LNCaP clone FGC (cell line): ENCODE measurements at regions not wholly inside any gene's neighbourhood (a gene's known extent, or its start where the extent isn't known, plus 50 kb on each side); places are given as distances from the start of the nearest gene placed in this dataset.

ENCODE experiments used
- DNase-seq: peaks from one replicate; pipeline ENCODE4 v3.0.0-alpha.2; 2011; ENCODE audit warnings: low read depth
- H3K4me3 ChIP-seq: 2 replicates; pipeline ENCODE4 v1.5.1; 2011; ENCODE audit warnings: mild to moderate bottlenecking, low read depth, low read length, control low read depth
- CTCF ChIP-seq: IDR thresholded peaks from 2 replicates; pipeline ENCODE4 v1.5.1; 2012; ENCODE audit warnings: mild to moderate bottlenecking; ENCODE audit not compliant: control insufficient read depth, insufficient read depth; ENCODE audit errors: extremely low read depth

- DNase-seq, result no peak
- H3K4me3 ChIP-seq, result no peak overlapping the region
- TF ChIP-seq CTCF, result no peak
Observed at GRCh38 chr1:83015163-83015562, 983.8 kb downstream of the TTLL7 start.

GRCh38 chr1:83012950-83013349, 986.0 kb downstream of the TTLL7 start:
- TF ChIP-seq CTCF, result no peak
- no peak overlapping the region for H3K4me3 ChIP-seq
- DNase-seq, result no peak

- no peak for DNase-seq
- TF ChIP-seq CTCF, result no peak
- no peak overlapping the region for H3K4me3 ChIP-seq
Observed at GRCh38 chr1:83011265-83011664, 987.7 kb downstream of the TTLL7 start.

- no peak overlapping the region for H3K4me3 ChIP-seq
- no peak for TF ChIP-seq CTCF
- no peak for DNase-seq
Observed at GRCh38 chr1:83006271-83006670, 992.7 kb downstream of the TTLL7 start.

- no peak for TF ChIP-seq CTCF
- DNase-seq, result no peak
- H3K4me3 ChIP-seq, result no peak overlapping the region
Observed at GRCh38 chr1:83000286-83000685, 998.6 kb downstream of the TTLL7 start.

- no peak for DNase-seq
- H3K4me3 ChIP-seq, result no peak overlapping the region
- TF ChIP-seq CTCF, result no peak
Observed at GRCh38 chr1:82995951-82996350, 1003.0 kb downstream of the TTLL7 start.

- H3K4me3 ChIP-seq, result no peak overlapping the region
- no peak for TF ChIP-seq CTCF
- no peak for DNase-seq
Observed at GRCh38 chr1:82994616-82995263, 1004.2 kb downstream of the TTLL7 start.
